Panc1 (cell line): ENCODE measurements at regions not wholly inside any gene's neighbourhood (a gene's known extent, or its start where the extent isn't known, plus 50 kb on each side); places are given as distances from the start of the nearest gene placed in this dataset.
"Not testable (repeated sequence)": the region's sequence is repeated elsewhere in the genome, so short reads cannot be mapped to it uniquely, and the experiment has no call there.

ENCODE experiments used
- ATAC-seq: fragments of 200-7000 bp; cut with Tn5 transposase; 2 replicates; pipeline ENCODE4 v1.9.1; 2020; ENCODE audit warnings: mild to moderate bottlenecking, moderate library complexity
- BruUV-seq: library from RNA; stranded (reverse); fragments of 400-500 nt; replicated peaks from 2 replicates; lab custom pipeline; 2021; lab: Mats Ljungman, UMichigan
- CTCF ChIA-PET: fragments of 300-600 bp; sonication (Branson Sonifier 250); formaldehyde crosslinking; loops from one replicate; lab custom pipeline; 2022; ENCODE audit warnings: antibody characterized with exemption; lab: Charles Lee
- POLR2A ChIA-PET: fragments of 300-600 bp; sonication (Branson Sonifier 250); formaldehyde crosslinking; loops from one replicate; lab custom pipeline; 2022; ENCODE audit warnings: antibody characterized with exemption; lab: Charles Lee
- DNase-seq: peaks from one replicate; pipeline ENCODE4 v3.0.0-alpha.2; 2010; ENCODE audit warnings: low read depth, low spot score
- H3K27ac ChIP-seq: 2 replicates; pipeline ENCODE4 v1.5.1; 2011; ENCODE audit warnings: mild to moderate bottlenecking, low read length, inconsistent platforms
- H3K27me3 ChIP-seq: fragments of 200-500 bp; sonication (Bioruptor generic); 2 replicates; pipeline ENCODE4 v1.6.0; 2014; ENCODE audit warnings: low read length, inconsistent platforms; ENCODE audit not compliant: control insufficient read depth, insufficient read depth
- H3K36me3 ChIP-seq: fragments of 200-500 bp; sonication (Bioruptor generic); 2 replicates; pipeline ENCODE4 v1.5.1; 2014; ENCODE audit warnings: inconsistent platforms, mild to moderate bottlenecking, low read length, moderate library complexity; ENCODE audit not compliant: control insufficient read depth, insufficient read depth
- H3K4me1 ChIP-seq: 2 replicates; pipeline ENCODE4 v1.5.1; 2011; ENCODE audit warnings: inconsistent platforms, mild to moderate bottlenecking, low read length, moderate library complexity; ENCODE audit not compliant: control insufficient read depth, insufficient read depth
- H3K4me3 ChIP-seq, 2 experiments: 2 replicates each; pipeline ENCODE4 v1.5.1; 2011 to 2012; ENCODE audit warnings: low read depth in 2 of 2, low read length in 2 of 2, mild to moderate bottlenecking in 2 of 2, inconsistent platforms in 1 of 2, moderate library complexity in 1 of 2
- H3K9me3 ChIP-seq: fragments of 200-500 bp; sonication (Bioruptor generic); 2 replicates; pipeline ENCODE4 v1.5.1; 2014; ENCODE audit warnings: low read depth, mild to moderate bottlenecking, inconsistent platforms, low read length, moderate library complexity; ENCODE audit not compliant: control insufficient read depth, insufficient read depth
- CTCF ChIP-seq: fragments of 450-650 bp; IDR thresholded peaks from 2 replicates; pipeline ENCODE4 v1.5.1; 2017; ENCODE audit warnings: mild to moderate bottlenecking
- POLR2AphosphoS5 ChIP-seq: IDR thresholded peaks from 2 replicates; pipeline ENCODE4 v1.6.1; 2012; ENCODE audit warnings: mild to moderate bottlenecking, low read depth, low read length, moderate library complexity
- SIN3A ChIP-seq: IDR thresholded peaks from 2 replicates; pipeline ENCODE4 v1.6.1; 2012; ENCODE audit warnings: low read depth, mild to moderate bottlenecking, low read length, moderate library complexity, borderline replicate concordance; ENCODE audit not compliant: insufficient read depth
- TCF7L2 ChIP-seq: IDR thresholded peaks from 2 replicates; pipeline ENCODE4 v1.6.1; 2011; ENCODE audit warnings: mild to moderate bottlenecking, low read depth, low read length, inconsistent platforms
- in situ Hi-C: cut with HindIII; loops from 2 replicates; pipeline ENCODE4 v1.10.0; 2016; ENCODE audit warnings: low sequenced_read_pairs, low pct_unique_long_range_greater_than_20kb
- intact Hi-C: fragments of 100-400 bp; cut with micrococcal nuclease; formaldehyde crosslinking; loops from one replicate; pipeline ENCODE4 v1.10.0; 2022; ENCODE audit not compliant: unreplicated experiment
- TF ChIP-seq, protein P1 (sequence below), 2 experiments: IDR thresholded peaks; 2 replicates each; pipeline ENCODE4 v1.6.1; 2011 to 2012; ENCODE audit warnings: low read depth in 2 of 2, control low read depth in 1 of 2, low read length in 1 of 2, mild to moderate bottlenecking in 1 of 2, moderate library complexity in 1 of 2; ENCODE audit not compliant: insufficient read depth in 1 of 2

DNA sequence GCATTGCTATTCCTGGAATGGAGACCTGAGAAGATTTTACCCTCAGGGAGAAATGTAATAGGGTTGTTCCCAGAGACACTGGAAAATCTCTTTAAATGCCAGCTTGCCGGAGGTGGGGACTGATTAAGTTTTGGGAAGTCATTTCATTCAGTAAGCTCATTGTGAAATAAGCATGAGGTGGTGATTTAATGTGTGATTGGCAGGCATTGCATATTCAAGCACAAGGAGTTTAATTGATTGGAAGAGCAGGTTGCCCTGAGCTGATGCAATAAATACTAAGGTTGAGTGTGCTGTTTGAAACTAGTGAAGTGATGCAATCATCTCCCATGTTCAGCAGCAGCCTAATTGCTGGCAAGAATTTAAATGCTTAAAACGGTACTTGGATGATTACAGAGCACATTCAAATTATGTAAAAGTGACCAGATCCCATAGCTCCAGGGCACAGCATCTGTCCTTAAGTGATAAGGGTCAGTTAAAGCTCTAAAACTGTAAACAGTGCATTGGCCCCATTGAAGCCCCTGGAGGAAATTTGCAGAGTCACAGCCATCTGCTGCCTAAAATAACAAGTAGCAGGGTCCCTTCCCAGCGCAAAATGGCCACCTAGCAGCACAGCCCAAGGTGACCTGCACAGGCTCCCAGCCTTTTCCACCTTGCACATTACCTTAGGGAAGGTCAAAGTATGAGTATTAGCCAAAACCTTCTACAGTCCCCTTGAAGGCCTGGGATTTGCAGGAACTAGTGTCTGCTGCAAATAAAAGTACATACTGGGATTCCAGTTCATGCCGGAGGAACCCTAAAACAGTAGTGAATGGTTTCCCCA, 92.1 kb downstream of the CCDC71L start:
- Histone ChIP-seq H3K27ac (peak overlapping the region; percentile 17; the same call in 1 of the 2 replicates), H3K36me3 (no peaks in the 10 kb centered on the region), H3K9me3 (no peaks in the 10 kb centered on the region), H3K4me3 (no peak overlapping the region), H3K27me3 (no peaks in the 10 kb centered on the region), H3K4me1 (no peaks in the 10 kb centered on the region)
- CTCF ChIA-PET: no interaction called here
- POLR2A ChIA-PET: no interaction called here
- intact Hi-C loops: no loop called here
- ATAC-seq (no peak), DNase-seq (peak; percentile 4)
- no peak for TF ChIP-seq CTCF
- no TSS peak for BruUV-seq
- in situ Hi-C loops: no loop called here

DNA sequence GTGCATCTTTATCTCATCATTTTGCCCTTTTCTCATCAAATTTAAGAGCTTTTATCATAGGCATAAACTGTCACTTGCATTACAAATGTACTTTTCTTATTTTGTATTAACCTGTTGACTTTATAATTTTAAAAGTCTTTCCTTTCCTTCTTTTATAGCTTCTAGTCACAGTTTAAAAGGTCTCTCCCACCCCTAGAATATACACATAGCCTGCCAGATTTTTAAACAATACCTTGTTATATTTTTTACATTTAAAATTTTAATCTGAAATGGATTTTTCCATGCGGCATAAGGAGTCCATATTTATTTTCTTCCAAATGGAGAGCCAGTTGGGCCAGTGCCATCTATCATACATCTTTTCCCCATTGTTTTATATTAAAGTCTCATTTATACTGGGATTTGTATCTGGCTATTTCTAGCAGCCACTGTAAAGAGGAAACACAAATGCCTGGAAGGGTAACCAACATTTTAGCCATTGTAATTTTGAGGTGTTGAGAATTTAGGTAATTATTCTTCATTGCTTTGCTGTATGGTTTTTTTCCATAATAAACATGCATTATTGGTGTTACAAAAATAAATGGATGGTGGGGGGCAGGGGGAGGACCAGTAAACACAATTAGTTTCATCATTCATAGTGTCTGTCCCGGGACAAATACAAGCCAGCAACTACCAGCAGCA, 92.8 kb downstream of the CCDC71L start:
- BruUV-seq: no TSS peak
- POLR2A ChIA-PET: no interaction called here
- no peaks in the 10 kb centered on the region for H3K4me1 ChIP-seq
- H3K36me3 ChIP-seq: no peaks in the 10 kb centered on the region
- in situ Hi-C loops (no loop called here), intact Hi-C loops (no loop called here)
- ATAC-seq (no peak), DNase-seq (no peak)
- no peaks in the 10 kb centered on the region for H3K9me3 ChIP-seq
- no peak overlapping the region for H3K4me3 ChIP-seq
- TF ChIP-seq TCF7L2 (no peak), POLR2AphosphoS5 (no peak), SIN3A (no peak), CTCF (no peak)
- TF ChIP-seq, protein P1, sequence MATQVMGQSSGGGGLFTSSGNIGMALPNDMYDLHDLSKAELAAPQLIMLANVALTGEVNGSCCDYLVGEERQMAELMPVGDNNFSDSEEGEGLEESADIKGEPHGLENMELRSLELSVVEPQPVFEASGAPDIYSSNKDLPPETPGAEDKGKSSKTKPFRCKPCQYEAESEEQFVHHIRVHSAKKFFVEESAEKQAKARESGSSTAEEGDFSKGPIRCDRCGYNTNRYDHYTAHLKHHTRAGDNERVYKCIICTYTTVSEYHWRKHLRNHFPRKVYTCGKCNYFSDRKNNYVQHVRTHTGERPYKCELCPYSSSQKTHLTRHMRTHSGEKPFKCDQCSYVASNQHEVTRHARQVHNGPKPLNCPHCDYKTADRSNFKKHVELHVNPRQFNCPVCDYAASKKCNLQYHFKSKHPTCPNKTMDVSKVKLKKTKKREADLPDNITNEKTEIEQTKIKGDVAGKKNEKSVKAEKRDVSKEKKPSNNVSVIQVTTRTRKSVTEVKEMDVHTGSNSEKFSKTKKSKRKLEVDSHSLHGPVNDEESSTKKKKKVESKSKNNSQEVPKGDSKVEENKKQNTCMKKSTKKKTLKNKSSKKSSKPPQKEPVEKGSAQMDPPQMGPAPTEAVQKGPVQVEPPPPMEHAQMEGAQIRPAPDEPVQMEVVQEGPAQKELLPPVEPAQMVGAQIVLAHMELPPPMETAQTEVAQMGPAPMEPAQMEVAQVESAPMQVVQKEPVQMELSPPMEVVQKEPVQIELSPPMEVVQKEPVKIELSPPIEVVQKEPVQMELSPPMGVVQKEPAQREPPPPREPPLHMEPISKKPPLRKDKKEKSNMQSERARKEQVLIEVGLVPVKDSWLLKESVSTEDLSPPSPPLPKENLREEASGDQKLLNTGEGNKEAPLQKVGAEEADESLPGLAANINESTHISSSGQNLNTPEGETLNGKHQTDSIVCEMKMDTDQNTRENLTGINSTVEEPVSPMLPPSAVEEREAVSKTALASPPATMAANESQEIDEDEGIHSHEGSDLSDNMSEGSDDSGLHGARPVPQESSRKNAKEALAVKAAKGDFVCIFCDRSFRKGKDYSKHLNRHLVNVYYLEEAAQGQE (IDR thresholded peaks at IDR 0.05; ENCODE audit: insufficient read depth in 1 of 2, low read depth in 2 of 2, low read length in 1 of 2): no peak
- H3K27ac ChIP-seq: no peak overlapping the region; the same call in 1 of the 2 replicates
- CTCF ChIA-PET: no interaction called here
- no peaks in the 10 kb centered on the region for H3K27me3 ChIP-seq

DNA sequence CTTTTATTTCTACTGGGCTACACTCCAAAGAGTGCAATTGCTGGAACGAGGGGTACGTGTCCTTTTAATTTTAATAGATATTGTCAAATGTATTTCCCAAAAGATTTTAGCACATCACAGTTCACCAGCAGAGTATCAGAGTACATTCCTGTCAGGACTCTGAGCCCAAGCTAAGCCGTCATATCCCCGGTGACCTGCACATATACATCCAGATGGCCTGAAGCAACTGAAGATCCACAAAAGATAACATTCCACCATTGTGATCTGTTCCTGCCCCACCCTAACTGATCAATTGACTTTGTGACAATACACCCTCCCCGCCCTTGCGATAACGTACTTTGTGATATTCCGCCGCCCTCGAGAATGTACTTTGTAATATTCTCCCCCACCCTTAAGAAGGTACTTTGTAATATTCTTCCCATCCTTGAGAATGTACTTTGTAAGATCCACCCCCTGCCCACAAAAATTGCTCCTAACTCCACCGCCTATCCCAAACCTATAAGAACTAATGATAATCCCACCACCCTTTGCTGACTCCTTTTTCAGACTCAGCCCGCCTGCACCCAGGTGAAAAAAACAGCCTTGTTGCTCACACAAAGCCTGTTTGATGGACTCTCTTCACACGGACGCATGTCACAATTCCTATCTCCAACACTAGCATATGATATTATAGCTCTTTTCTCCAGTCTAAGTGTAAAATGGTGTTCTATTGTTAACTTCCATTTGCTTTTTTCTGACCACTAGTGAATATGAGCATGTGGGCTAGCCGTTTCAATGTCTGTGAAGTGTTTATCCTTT, 93.6 kb downstream of the CCDC71L start:
- DNase-seq, H3K9me3 ChIP-seq, in situ Hi-C loops, CTCF ChIA-PET, H3K36me3 ChIP-seq, intact Hi-C loops, POLR2A ChIA-PET, H3K4me1 ChIP-seq, ATAC-seq, H3K27me3 ChIP-seq, H3K4me3 ChIP-seq, H3K27ac ChIP-seq, BruUV-seq: not testable (repeated sequence)
